Neural progenitor cell (in vitro differentiated cells): ENCODE measurements at regions not wholly inside any gene's neighbourhood (a gene's known extent, or its start where the extent isn't known, plus 50 kb on each side); places are given as distances from the start of the nearest gene placed in this dataset.

Experiments
- DNase-seq: peaks from one replicate; pipeline ENCODE4 v3.0.0-alpha.2; 2016; ENCODE audit warnings: low spot score
- H2AFZ ChIP-seq: fragments of 200-600 bp; sonication (generic); replicated peaks from 2 replicates; pipeline ENCODE4 v1.6.1; 2016; ENCODE audit warnings: antibody characterized with exemption
- H3F3A ChIP-seq: fragments of 200-600 bp; sonication (generic); 2 replicates; pipeline ENCODE4 v1.6.1; 2016; ENCODE audit warnings: antibody characterized with exemption, low read depth
- H3K27ac ChIP-seq: fragments of 200-600 bp; sonication (generic); 2 replicates; pipeline ENCODE4 v1.5.1; 2016; ENCODE audit warnings: mild to moderate bottlenecking
- H3K27me3 ChIP-seq: fragments of 200-600 bp; sonication (generic); 2 replicates; pipeline ENCODE4 v1.6.1; 2016; ENCODE audit warnings: mild to moderate bottlenecking, moderate library complexity
- H3K36me3 ChIP-seq: fragments of 200-600 bp; sonication (generic); 2 replicates; pipeline ENCODE4 v1.5.1; 2016
- H3K4me1 ChIP-seq: fragments of 200-600 bp; sonication (generic); 2 replicates; pipeline ENCODE4 v1.6.1; 2016; ENCODE audit warnings: mixed run types
- H3K4me2 ChIP-seq: fragments of 200-600 bp; sonication (generic); 2 replicates; pipeline ENCODE4 v1.6.1; 2016
- H3K4me3 ChIP-seq: fragments of 200-600 bp; sonication (generic); 2 replicates; pipeline ENCODE4 v1.5.1; 2016
- H3K79me2 ChIP-seq: fragments of 200-600 bp; sonication (generic); 2 replicates; pipeline ENCODE4 v1.6.1; 2016; ENCODE audit warnings: low read depth
- H3K9ac ChIP-seq: fragments of 200-600 bp; sonication (generic); 2 replicates; pipeline ENCODE4 v1.6.1; 2016
- H3K9me3 ChIP-seq: fragments of 200-600 bp; sonication (generic); 2 replicates; pipeline ENCODE4 v1.5.1; 2016; ENCODE audit warnings: low read depth
- H4K20me1 ChIP-seq: fragments of 200-600 bp; sonication (generic); 2 replicates; pipeline ENCODE4 v1.6.1; 2016; ENCODE audit warnings: low read depth
- H3K27ac Mint-ChIP-seq: 3 replicates; pipeline ENCODE4 v1.8.0; 2021; ENCODE audit warnings: mixed read lengths
- H3K27me3 Mint-ChIP-seq: 2 replicates; pipeline ENCODE4 v1.8.0; 2022; ENCODE audit warnings: low read depth, mild to moderate bottlenecking, inconsistent platforms, moderate library complexity, mixed read lengths; ENCODE audit not compliant: insufficient read depth
- H3K36me3 Mint-ChIP-seq: 3 replicates; pipeline ENCODE4 v1.8.0; 2021; ENCODE audit warnings: mixed read lengths
- H3K4me1 Mint-ChIP-seq: 3 replicates; pipeline ENCODE4 v1.8.0; 2021; ENCODE audit warnings: mixed read lengths
- H3K4me3 Mint-ChIP-seq: 3 replicates; pipeline ENCODE4 v1.8.0; 2021; ENCODE audit warnings: mild to moderate bottlenecking, moderate library complexity, mixed read lengths
- H3K9me3 Mint-ChIP-seq: 3 replicates; pipeline ENCODE4 v1.8.0; 2020; ENCODE audit warnings: mixed read lengths
- EZH2 ChIP-seq: fragments of 200-600 bp; sonication (generic); IDR thresholded peaks from 2 replicates; pipeline ENCODE4 v1.6.1; 2017; ENCODE audit warnings: antibody characterized with exemption, mild to moderate bottlenecking, moderate library complexity
- EZH2phosphoT487 ChIP-seq: fragments of 200-600 bp; sonication (generic); IDR thresholded peaks from 2 replicates; pipeline ENCODE4 v1.6.1; 2017; ENCODE audit warnings: antibody characterized with exemption
- TF ChIP-seq, protein P1 (sequence below): fragments of 200-600 bp; sonication (generic); IDR thresholded peaks from 2 replicates; pipeline ENCODE4 v1.5.1; 2017; ENCODE audit warnings: antibody characterized with exemption, mild to moderate bottlenecking

- Histone ChIP-seq H3K4me2 (no peak overlapping the region), H2AFZ (peak overlapping the region; percentile 54), H3K9ac (no peak overlapping the region), H3K27me3 (no peaks in the 10 kb centered on the region), H3K36me3 (no peaks in the 10 kb centered on the region), H3K4me3 (no peak overlapping the region), H3K4me1 (peaks cover 16% of the 10 kb centered on the region), H3F3A (no peaks in the 10 kb centered on the region), H3K9me3 (no peaks in the 10 kb centered on the region), H3K27ac (no peak overlapping the region), H3K79me2 (no peaks in the 10 kb centered on the region), H4K20me1 (no peaks in the 10 kb centered on the region)
- H3K27me3 Mint-ChIP-seq: no peaks in the 10 kb centered on the region
- TF ChIP-seq, protein P1, sequence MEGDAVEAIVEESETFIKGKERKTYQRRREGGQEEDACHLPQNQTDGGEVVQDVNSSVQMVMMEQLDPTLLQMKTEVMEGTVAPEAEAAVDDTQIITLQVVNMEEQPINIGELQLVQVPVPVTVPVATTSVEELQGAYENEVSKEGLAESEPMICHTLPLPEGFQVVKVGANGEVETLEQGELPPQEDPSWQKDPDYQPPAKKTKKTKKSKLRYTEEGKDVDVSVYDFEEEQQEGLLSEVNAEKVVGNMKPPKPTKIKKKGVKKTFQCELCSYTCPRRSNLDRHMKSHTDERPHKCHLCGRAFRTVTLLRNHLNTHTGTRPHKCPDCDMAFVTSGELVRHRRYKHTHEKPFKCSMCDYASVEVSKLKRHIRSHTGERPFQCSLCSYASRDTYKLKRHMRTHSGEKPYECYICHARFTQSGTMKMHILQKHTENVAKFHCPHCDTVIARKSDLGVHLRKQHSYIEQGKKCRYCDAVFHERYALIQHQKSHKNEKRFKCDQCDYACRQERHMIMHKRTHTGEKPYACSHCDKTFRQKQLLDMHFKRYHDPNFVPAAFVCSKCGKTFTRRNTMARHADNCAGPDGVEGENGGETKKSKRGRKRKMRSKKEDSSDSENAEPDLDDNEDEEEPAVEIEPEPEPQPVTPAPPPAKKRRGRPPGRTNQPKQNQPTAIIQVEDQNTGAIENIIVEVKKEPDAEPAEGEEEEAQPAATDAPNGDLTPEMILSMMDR: no peak
- TF ChIP-seq EZH2phosphoT487 (no peak), EZH2 (no peak)
- no peak for DNase-seq
- no peaks in the 10 kb centered on the region for H3K4me1 Mint-ChIP-seq
- no peak overlapping the region for H3K27ac Mint-ChIP-seq
- H3K36me3 Mint-ChIP-seq: no peaks in the 10 kb centered on the region
- H3K4me3 Mint-ChIP-seq: no peak overlapping the region
- no peaks in the 10 kb centered on the region for H3K9me3 Mint-ChIP-seq
Observed at GRCh38 chr2:78876316-78876688, 149.2 kb upstream of the REG3G start.

GRCh38 chr2:78887446-78887845 is 138.1 kb upstream of the REG3G start:
- Mint-ChIP-seq H3K9me3 (no peaks in the 10 kb centered on the region), H3K4me1 (no peaks in the 10 kb centered on the region), H3K4me3 (no peak overlapping the region), H3K27me3 (no peaks in the 10 kb centered on the region), H3K36me3 (no peaks in the 10 kb centered on the region), H3K27ac (no peak overlapping the region)
- H3K27me3 ChIP-seq: no peaks in the 10 kb centered on the region
- TF ChIP-seq EZH2 (no peak), EZH2phosphoT487 (no peak)
- TF ChIP-seq, protein P1: no peak
- no peaks in the 10 kb centered on the region for H4K20me1 ChIP-seq
- H3K79me2 ChIP-seq: no peaks in the 10 kb centered on the region
- no peaks in the 10 kb centered on the region for H3K9me3 ChIP-seq
- H3F3A ChIP-seq: no peaks in the 10 kb centered on the region
- H3K36me3 ChIP-seq: no peaks in the 10 kb centered on the region
- no peak overlapping the region for H3K27ac ChIP-seq
- H3K4me1 ChIP-seq: no peaks in the 10 kb centered on the region
- peak overlapping the region; percentile 32 for H2AFZ ChIP-seq
- H3K4me3 ChIP-seq: no peak overlapping the region
- H3K4me2 ChIP-seq: no peak overlapping the region
- H3K9ac ChIP-seq: no peak overlapping the region
- DNase-seq: no peak

GRCh38 chr2:78890935-78891334 is 134.6 kb upstream of the REG3G start:
- Histone ChIP-seq H3K36me3 (no peaks in the 10 kb centered on the region), H3K4me3 (no peak overlapping the region), H3K9me3 (no peaks in the 10 kb centered on the region), H3K4me1 (no peaks in the 10 kb centered on the region), H3K79me2 (no peaks in the 10 kb centered on the region), H3K27ac (no peak overlapping the region), H4K20me1 (no peaks in the 10 kb centered on the region), H3K4me2 (no peak overlapping the region), H3K9ac (no peak overlapping the region), H3K27me3 (no peaks in the 10 kb centered on the region), H3F3A (no peaks in the 10 kb centered on the region), H2AFZ (no peak overlapping the region)
- DNase-seq: no peak
- Mint-ChIP-seq H3K36me3 (no peaks in the 10 kb centered on the region), H3K4me1 (no peaks in the 10 kb centered on the region), H3K27ac (no peak overlapping the region), H3K4me3 (no peak overlapping the region), H3K9me3 (no peaks in the 10 kb centered on the region), H3K27me3 (no peaks in the 10 kb centered on the region)
- no peak for TF ChIP-seq EZH2phosphoT487
- TF ChIP-seq EZH2: no peak
- TF ChIP-seq, protein P1: no peak

- Mint-ChIP-seq H3K36me3 (no peaks in the 10 kb centered on the region), H3K27me3 (no peaks in the 10 kb centered on the region), H3K4me1 (no peaks in the 10 kb centered on the region), H3K9me3 (no peaks in the 10 kb centered on the region), H3K4me3 (no peak overlapping the region), H3K27ac (no peak overlapping the region)
- no peak overlapping the region for H3K4me3 ChIP-seq
- H3K27me3 ChIP-seq: no peaks in the 10 kb centered on the region
- DNase-seq: no peak
- no peaks in the 10 kb centered on the region for H3K79me2 ChIP-seq
- H3K4me1 ChIP-seq: no peaks in the 10 kb centered on the region
- H4K20me1 ChIP-seq: no peaks in the 10 kb centered on the region
- H3K4me2 ChIP-seq: no peak overlapping the region
- no peak overlapping the region for H2AFZ ChIP-seq
- no peak overlapping the region for H3K27ac ChIP-seq
- TF ChIP-seq EZH2phosphoT487: no peak
- TF ChIP-seq, protein P1: no peak
- TF ChIP-seq EZH2: no peak
- H3K9me3 ChIP-seq: no peaks in the 10 kb centered on the region
- H3F3A ChIP-seq: no peaks in the 10 kb centered on the region
- H3K36me3 ChIP-seq: no peaks in the 10 kb centered on the region
- H3K9ac ChIP-seq: no peak overlapping the region
Observed at GRCh38 chr2:78892295-78892694, 133.2 kb upstream of the REG3G start.
